ENCODE measurements at regions not wholly inside any gene's neighbourhood (a gene's known extent, or its start where the extent isn't known, plus 50 kb on each side); places are given as distances from the start of the nearest gene placed in this dataset.

DNA sequence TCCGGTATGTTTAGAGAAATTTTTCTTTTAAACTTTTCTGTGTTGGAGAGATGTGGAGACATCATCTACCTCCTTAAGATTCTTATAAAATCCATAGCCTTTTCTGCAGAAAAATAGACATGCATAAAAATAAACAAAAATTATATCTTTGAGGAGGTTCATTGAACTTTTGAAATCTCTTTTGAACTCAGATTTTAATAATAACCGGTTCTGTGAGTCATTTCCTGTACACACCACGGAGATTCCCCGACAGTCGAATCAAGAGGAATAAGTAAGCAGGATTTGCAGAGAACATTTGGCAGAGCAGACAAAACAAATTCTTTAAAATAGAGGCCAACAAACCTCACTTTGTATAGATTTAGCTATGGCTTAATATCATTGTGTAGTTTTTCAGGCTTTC lies 918.7 kb upstream of the POU3F4 start:
- no peak for TF ChIP-seq POLR2A (IDR thresholded peaks at IDR 0.05)
- TF ChIP-seq, protein P1, sequence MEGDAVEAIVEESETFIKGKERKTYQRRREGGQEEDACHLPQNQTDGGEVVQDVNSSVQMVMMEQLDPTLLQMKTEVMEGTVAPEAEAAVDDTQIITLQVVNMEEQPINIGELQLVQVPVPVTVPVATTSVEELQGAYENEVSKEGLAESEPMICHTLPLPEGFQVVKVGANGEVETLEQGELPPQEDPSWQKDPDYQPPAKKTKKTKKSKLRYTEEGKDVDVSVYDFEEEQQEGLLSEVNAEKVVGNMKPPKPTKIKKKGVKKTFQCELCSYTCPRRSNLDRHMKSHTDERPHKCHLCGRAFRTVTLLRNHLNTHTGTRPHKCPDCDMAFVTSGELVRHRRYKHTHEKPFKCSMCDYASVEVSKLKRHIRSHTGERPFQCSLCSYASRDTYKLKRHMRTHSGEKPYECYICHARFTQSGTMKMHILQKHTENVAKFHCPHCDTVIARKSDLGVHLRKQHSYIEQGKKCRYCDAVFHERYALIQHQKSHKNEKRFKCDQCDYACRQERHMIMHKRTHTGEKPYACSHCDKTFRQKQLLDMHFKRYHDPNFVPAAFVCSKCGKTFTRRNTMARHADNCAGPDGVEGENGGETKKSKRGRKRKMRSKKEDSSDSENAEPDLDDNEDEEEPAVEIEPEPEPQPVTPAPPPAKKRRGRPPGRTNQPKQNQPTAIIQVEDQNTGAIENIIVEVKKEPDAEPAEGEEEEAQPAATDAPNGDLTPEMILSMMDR (IDR thresholded peaks at IDR 0.05), result no peak
